Suppressor macrophage treated with lipopolysaccharide for 1 hour (primary cell): ENCODE measurements at regions not wholly inside any gene's neighbourhood (a gene's known extent, or its start where the extent isn't known, plus 50 kb on each side); places are given as distances from the start of the nearest gene placed in this dataset.
"Not testable (repeated sequence)": the region's sequence is repeated elsewhere in the genome, so short reads cannot be mapped to it uniquely, and the experiment has no call there.

Experiments
- DNase-seq, 3 donors: peaks; one replicate each; pipeline ENCODE4 v3.0.0-alpha.2; 2020 to 2022

GRCh38 chr12:82300611-82301010 is 57.6 kb downstream of the CCDC59 start:
- no peak for DNase-seq

- no peak for DNase-seq
Observed at GRCh38 chr12:82299319-82300025, 58.7 kb downstream of the CCDC59 start.

- DNase-seq = no peak
Observed at GRCh38 chr12:82290415-82290814, 67.8 kb downstream of the CCDC59 start.

GRCh38 chr12:82281335-82281734 is 76.9 kb downstream of the CCDC59 start:
- not testable (repeated sequence) for DNase-seq

- no peak for DNase-seq
Observed at GRCh38 chr12:82279536-82280058, 78.6 kb downstream of the CCDC59 start.

GRCh38 chr12:82277582-82277981 is 80.6 kb downstream of the CCDC59 start:
- DNase-seq = no peak

GRCh38 chr12:82242729-82243128 is 115.5 kb downstream of the CCDC59 start:
- DNase-seq = no peak

GRCh38 chr12:82225871-82226270 is 132.3 kb downstream of the CCDC59 start:
- DNase-seq = no peak

- DNase-seq = no peak
Observed at GRCh38 chr12:82223426-82223825, 134.8 kb downstream of the CCDC59 start.

- no peak for DNase-seq
Observed at GRCh38 chr12:82216475-82216874, 141.7 kb downstream of the CCDC59 start.

- no peak for DNase-seq
Observed at GRCh38 chr12:82213761-82214160, 144.4 kb downstream of the CCDC59 start.

- no peak for DNase-seq
Observed at GRCh38 chr12:82210882-82211281, 147.3 kb downstream of the CCDC59 start.

- no peak for DNase-seq
Observed at GRCh38 chr12:82209533-82209932, 148.7 kb downstream of the CCDC59 start.

- DNase-seq = peak in 1 of 3 donors; percentile 3
Observed at GRCh38 chr12:82207556-82207955, 150.6 kb downstream of the CCDC59 start.

- DNase-seq = no peak
Observed at GRCh38 chr12:82203086-82203485, 155.1 kb downstream of the CCDC59 start.

GRCh38 chr12:82187595-82187994 is 170.6 kb downstream of the CCDC59 start:
- DNase-seq = no peak

- DNase-seq = no peak
Observed at GRCh38 chr12:82187011-82187410, 171.2 kb downstream of the CCDC59 start.

GRCh38 chr12:82186282-82186681 is 171.9 kb downstream of the CCDC59 start:
- no peak for DNase-seq

GRCh38 chr12:82184844-82185243 is 173.3 kb downstream of the CCDC59 start:
- DNase-seq = no peak

GRCh38 chr12:82182601-82183190 is 175.5 kb downstream of the CCDC59 start:
- DNase-seq = no peak

GRCh38 chr12:82176761-82177490 is 181.3 kb downstream of the CCDC59 start:
- DNase-seq = no peak

GRCh38 chr12:82176026-82176425 is 182.2 kb downstream of the CCDC59 start:
- no peak for DNase-seq

GRCh38 chr12:82174936-82175335 is 183.3 kb downstream of the CCDC59 start:
- DNase-seq = no peak

GRCh38 chr12:82174383-82174782 is 183.8 kb downstream of the CCDC59 start:
- DNase-seq = no peak
